K562 (cell line): ENCODE measurements at regions not wholly inside any gene's neighbourhood (a gene's known extent, or its start where the extent isn't known, plus 50 kb on each side); places are given as distances from the start of the nearest gene placed in this dataset.
A peak's percentile ranks its signal among the peaks of the same experiment; 100 is the strongest.

ENCODE experiments used
- BRCA1 ChIP-seq, 2 experiments: fragments of 450-650 bp in 1 of 2; sonication (generic) in 1 of 2; formaldehyde crosslinking in 1 of 2; IDR thresholded peaks; 2 replicates each; pipeline versions ENCODE4 v1.5.0 to v1.6.1; 2017 to 2020; ENCODE audit warnings: mild to moderate bottlenecking in 1 of 2, missing genetic modification reagents in 1 of 2
- CTCF ChIP-seq, 3 experiments: IDR thresholded peaks in 2 of 3; conservative IDR thresholded peaks in 1 of 3; 2 replicates each; pipeline ENCODE4 v1.5.1; 2011 to 2012; ENCODE audit warnings: low read length in 3 of 3, mild to moderate bottlenecking in 3 of 3, control low read depth in 2 of 3, improper control_type of control experiment in 1 of 3, inconsistent platforms in 1 of 3, low read depth in 1 of 3, mixed read lengths in 1 of 3, moderate library complexity in 1 of 3; ENCODE audit not compliant: insufficient read depth in 2 of 3
- E2F5 ChIP-seq: sonication (generic); formaldehyde crosslinking; IDR thresholded peaks from 2 replicates; pipeline ENCODE4 v1.8.0; 2022; ENCODE audit warnings: mild to moderate bottlenecking, missing genetic modification reagents
- EP300 ChIP-seq: IDR thresholded peaks from 2 replicates; pipeline ENCODE4 v1.6.1; 2012; ENCODE audit warnings: low read length, improper control_type of control experiment
- EZH2 ChIP-seq: IDR thresholded peaks from 2 replicates; pipeline ENCODE4 v1.6.1; 2012; ENCODE audit warnings: low read depth, mild to moderate bottlenecking, inconsistent platforms, low read length, borderline replicate concordance
- MAFK ChIP-seq: IDR thresholded peaks from 2 replicates; pipeline ENCODE4 v1.6.1; 2011; ENCODE audit warnings: low read length, improper control_type of control experiment
- RAD21 ChIP-seq, 2 experiments: fragments of 250-450 bp in 1 of 2; fragments of 450-650 bp in 1 of 2; sonication (Bioruptor Pico) in 1 of 2; formaldehyde crosslinking in 1 of 2; IDR thresholded peaks in 1 of 2; conservative IDR thresholded peaks in 1 of 2; 2 replicates each; pipeline versions ENCODE4 v1.4.0 to v1.8.0; 2020 to 2022; ENCODE audit warnings: mild to moderate bottlenecking in 2 of 2, moderate library complexity in 1 of 2
- ZBTB5 ChIP-seq: fragments of 450-650 bp; IDR thresholded peaks from 2 replicates; pipeline ENCODE4 v1.6.1; 2017; ENCODE audit warnings: antibody characterized with exemption
- ZNF592 ChIP-seq: fragments of 450-650 bp; IDR thresholded peaks from 2 replicates; pipeline ENCODE4 v1.6.1; 2017; ENCODE audit warnings: antibody characterized with exemption, mild to moderate bottlenecking

GRCh38 chr1:110765640-110766335 is 91.0 kb upstream of the KCNA3 start:
- TF ChIP-seq BRCA1 (IDR thresholded peaks at IDR 0.05): no peak
- TF ChIP-seq BRCA1 (CRISPR knock-in tag; IDR thresholded peaks at IDR 0.05): no peak
- TF ChIP-seq EP300: no peak
- peak; percentile 78 to 95 (median 80) for TF ChIP-seq CTCF (IDR thresholded peaks at IDR 0.05 in 2 of 3, conservative IDR thresholded peaks at IDR 0.05 in 1 of 3; ENCODE audit: insufficient read depth in 2 of 3, low read depth in 1 of 3, low read length in 3 of 3)
- TF ChIP-seq EZH2: no peak
- TF ChIP-seq ZNF592: no peak
- no peak for TF ChIP-seq ZBTB5
- no peak for TF ChIP-seq E2F5
- no peak for TF ChIP-seq MAFK
- TF ChIP-seq RAD21 (CRISPR knock-in tag; conservative IDR thresholded peaks at IDR 0.05 in 1 of 2, IDR thresholded peaks at IDR 0.05 in 1 of 2): peak; percentile 63 to 90
